Fibroblast of villous mesenchyme (primary cell): ENCODE measurements at regions not wholly inside any gene's neighbourhood (a gene's known extent, or its start where the extent isn't known, plus 50 kb on each side); places are given as distances from the start of the nearest gene placed in this dataset.

Experiments
- DNase-seq: peaks from one replicate; pipeline ENCODE4 v3.0.0-alpha.2; 2010; ENCODE audit warnings: low read depth
- H3K4me3 ChIP-seq: 2 replicates; pipeline ENCODE4 v1.5.1; 2011; ENCODE audit warnings: low read depth, mild to moderate bottlenecking, low read length
- TF ChIP-seq, protein P1 (sequence below): IDR thresholded peaks from 2 replicates; pipeline ENCODE4 v1.5.1; 2012; ENCODE audit warnings: low read depth, mild to moderate bottlenecking, low read length; ENCODE audit not compliant: insufficient read depth

DNA sequence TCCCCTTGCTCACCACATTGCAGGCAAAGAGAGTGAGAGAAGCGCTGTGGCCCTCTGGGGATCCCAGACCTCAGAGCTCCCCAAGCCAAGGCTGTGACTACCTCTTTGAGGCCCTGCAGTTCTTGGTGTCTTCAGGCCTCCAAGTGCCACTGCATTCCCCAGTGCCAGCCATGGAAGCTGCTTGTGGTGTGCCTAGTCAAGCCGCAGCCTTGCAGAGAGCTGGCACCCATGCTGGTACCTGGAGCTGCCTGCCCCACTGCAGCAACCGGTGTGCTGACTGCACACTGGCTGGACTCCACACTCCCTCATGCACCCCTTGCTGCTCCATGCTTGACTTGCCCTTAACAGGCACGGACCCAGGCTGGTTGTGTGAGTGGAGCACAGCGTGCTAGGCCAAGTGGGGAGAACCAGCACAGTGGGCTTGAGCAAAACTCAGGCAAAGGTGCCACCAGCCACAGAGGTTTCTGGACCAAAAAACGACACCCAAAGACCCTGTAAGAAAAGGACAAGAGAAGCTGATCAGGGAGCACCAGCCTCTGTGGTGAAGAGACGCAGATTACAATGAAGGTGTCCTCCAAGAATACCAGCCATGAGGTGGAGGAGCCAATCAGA, 113.5 kb upstream of the TMEM18 start:
- no peak for DNase-seq
- TF ChIP-seq, protein P1, sequence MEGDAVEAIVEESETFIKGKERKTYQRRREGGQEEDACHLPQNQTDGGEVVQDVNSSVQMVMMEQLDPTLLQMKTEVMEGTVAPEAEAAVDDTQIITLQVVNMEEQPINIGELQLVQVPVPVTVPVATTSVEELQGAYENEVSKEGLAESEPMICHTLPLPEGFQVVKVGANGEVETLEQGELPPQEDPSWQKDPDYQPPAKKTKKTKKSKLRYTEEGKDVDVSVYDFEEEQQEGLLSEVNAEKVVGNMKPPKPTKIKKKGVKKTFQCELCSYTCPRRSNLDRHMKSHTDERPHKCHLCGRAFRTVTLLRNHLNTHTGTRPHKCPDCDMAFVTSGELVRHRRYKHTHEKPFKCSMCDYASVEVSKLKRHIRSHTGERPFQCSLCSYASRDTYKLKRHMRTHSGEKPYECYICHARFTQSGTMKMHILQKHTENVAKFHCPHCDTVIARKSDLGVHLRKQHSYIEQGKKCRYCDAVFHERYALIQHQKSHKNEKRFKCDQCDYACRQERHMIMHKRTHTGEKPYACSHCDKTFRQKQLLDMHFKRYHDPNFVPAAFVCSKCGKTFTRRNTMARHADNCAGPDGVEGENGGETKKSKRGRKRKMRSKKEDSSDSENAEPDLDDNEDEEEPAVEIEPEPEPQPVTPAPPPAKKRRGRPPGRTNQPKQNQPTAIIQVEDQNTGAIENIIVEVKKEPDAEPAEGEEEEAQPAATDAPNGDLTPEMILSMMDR: no peak
- H3K4me3 ChIP-seq: no peak overlapping the region

DNA sequence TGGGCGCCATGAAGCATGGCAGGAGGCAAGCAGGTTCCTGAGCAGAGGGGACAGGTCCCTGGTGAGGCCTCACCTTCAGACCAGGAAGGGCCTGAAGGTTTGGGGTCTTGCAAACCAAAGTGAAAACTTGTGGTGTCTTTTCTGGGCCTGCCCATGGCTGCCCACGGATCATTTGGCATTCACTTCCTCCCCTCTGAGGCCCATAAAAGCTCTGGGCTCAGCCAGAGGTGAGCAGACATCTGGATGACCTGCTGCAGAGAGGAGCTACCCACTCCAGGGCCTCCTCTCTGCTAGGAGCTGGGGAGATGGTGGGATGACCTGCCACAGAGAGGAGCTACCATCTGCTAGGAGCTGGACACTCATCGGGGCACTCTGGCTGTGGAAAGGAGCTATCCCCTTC, 112.9 kb upstream of the TMEM18 start:
- DNase-seq: no peak
- TF ChIP-seq, protein P1: no peak
- H3K4me3 ChIP-seq: no peak overlapping the region

DNA sequence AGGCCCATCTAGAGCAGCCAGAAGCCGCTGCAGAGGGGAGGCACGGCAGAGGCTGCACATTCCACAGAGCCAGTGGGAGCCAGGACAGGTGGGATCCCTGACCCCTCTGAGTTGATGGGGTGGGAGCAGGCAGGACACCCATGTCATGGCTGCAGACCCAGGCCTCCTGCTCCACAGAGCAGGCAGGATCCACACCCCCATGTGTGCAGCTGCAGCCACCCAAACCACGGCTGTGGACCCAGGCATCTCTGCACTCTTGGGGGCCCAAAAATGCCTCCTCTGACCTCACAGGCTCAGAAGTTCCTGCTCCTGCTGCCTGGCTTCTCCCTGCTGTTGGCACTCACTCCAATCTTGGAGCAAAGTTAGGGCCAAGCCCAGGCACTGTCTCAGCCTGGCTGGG, 112.3 kb upstream of the TMEM18 start:
- TF ChIP-seq, protein P1: no peak
- H3K4me3 ChIP-seq: no peak overlapping the region
- DNase-seq: no peak

GRCh38 chr2:788227-789032, 111.2 kb upstream of the TMEM18 start:
- no peak overlapping the region for H3K4me3 ChIP-seq
- TF ChIP-seq, protein P1: no peak
- DNase-seq: no peak

DNA sequence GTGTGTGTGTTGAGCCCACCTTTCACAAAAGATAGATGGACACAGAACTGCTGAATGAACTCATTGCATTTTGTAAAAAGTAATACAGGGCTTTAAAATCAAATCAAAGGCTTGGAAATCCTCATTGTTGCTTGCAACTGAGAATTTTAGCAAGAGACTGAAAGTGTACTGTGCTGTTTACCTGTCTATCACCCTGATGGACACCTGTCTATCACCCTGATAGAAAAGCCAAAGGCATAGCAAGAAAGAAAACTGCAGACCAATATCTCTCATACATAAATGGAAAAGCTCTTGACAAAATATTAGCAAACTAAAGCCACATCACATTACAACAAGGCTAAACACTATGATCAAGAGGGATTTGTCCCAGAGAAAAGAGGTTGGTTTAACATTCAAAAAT, 107.5 kb upstream of the TMEM18 start:
- DNase-seq: no peak
- H3K4me3 ChIP-seq: no peak overlapping the region
- TF ChIP-seq, protein P1: no peak

- no peak for DNase-seq
- TF ChIP-seq, protein P1: no peak
- H3K4me3 ChIP-seq: no peak overlapping the region
Observed at GRCh38 chr2:780581-780980, 103.4 kb upstream of the TMEM18 start.

GRCh38 chr2:780002-780401, 102.8 kb upstream of the TMEM18 start:
- no peak for DNase-seq
- TF ChIP-seq, protein P1: no peak
- no peak overlapping the region for H3K4me3 ChIP-seq
